Natural killer cell (primary cell): ENCODE measurements at regions not wholly inside any gene's neighbourhood (a gene's known extent, or its start where the extent isn't known, plus 50 kb on each side); places are given as distances from the start of the nearest gene placed in this dataset.
"Not testable (repeated sequence)": the region's sequence is repeated elsewhere in the genome, so short reads cannot be mapped to it uniquely, and the experiment has no call there.

ENCODE experiments used
- ATAC-seq, 3 donors: fragments of 150-1000 bp in 2 of 3; fragments of 200-7000 bp in 1 of 3; cut with Tn5 transposase; 1 replicate in 1 of 3; 2 replicates in 2 of 3; pipeline ENCODE4 v1.10.0; 2021; ENCODE audit warnings: mild to moderate bottlenecking in 2 of 3, moderate library complexity in 2 of 3
- DNase-seq, 2 donors: peaks; one replicate each; pipeline versions ENCODE4 v3.0.0 to v3.0.0-alpha.2; 2013 to 2021; ENCODE audit warnings: mixed read lengths in 1 of 2
- H3K27ac ChIP-seq: one replicate; pipeline ENCODE4 v1.5.1; 2013; ENCODE audit warnings: mild to moderate bottlenecking, low read length
- H3K27me3 ChIP-seq: one replicate; pipeline ENCODE4 v1.6.1; 2013; ENCODE audit warnings: low read length; ENCODE audit not compliant: control insufficient read depth, insufficient read depth
- H3K36me3 ChIP-seq: one replicate; pipeline ENCODE4 v1.6.1; 2013; ENCODE audit warnings: low read length; ENCODE audit not compliant: control insufficient read depth, insufficient read depth
- H3K4me1 ChIP-seq: one replicate; pipeline ENCODE4 v1.6.1; 2013; ENCODE audit warnings: low read length; ENCODE audit not compliant: control insufficient read depth, insufficient read depth
- H3K4me3 ChIP-seq: one replicate; pipeline ENCODE4 v1.5.1; 2013; ENCODE audit warnings: low read length
- H3K9me3 ChIP-seq: one replicate; pipeline ENCODE4 v1.6.1; 2013; ENCODE audit warnings: low read length; ENCODE audit not compliant: control insufficient read depth, insufficient read depth
- H3K27ac Mint-ChIP-seq, 2 donors: one replicate each; pipeline ENCODE4 v1.8.0; 2022; ENCODE audit warnings: mild to moderate bottlenecking in 2 of 2, mixed read lengths in 2 of 2, moderate library complexity in 1 of 2
- H3K27me3 Mint-ChIP-seq, 2 donors: one replicate each; pipeline ENCODE4 v1.8.0; 2022; ENCODE audit warnings: low read depth in 2 of 2, mixed read lengths in 2 of 2
- H3K36me3 Mint-ChIP-seq: one replicate; pipeline ENCODE4 v1.8.0; 2022; ENCODE audit warnings: mixed read lengths
- H3K4me1 Mint-ChIP-seq, 2 donors: one replicate each; pipeline ENCODE4 v1.8.0; 2022; ENCODE audit warnings: mixed read lengths in 2 of 2
- H3K4me3 Mint-ChIP-seq: one replicate; pipeline ENCODE4 v1.8.0; 2022; ENCODE audit warnings: mild to moderate bottlenecking, moderate library complexity, mixed read lengths
- H3K9me3 Mint-ChIP-seq, 2 donors: one replicate each; pipeline ENCODE4 v1.8.0; 2022; ENCODE audit warnings: mixed read lengths in 2 of 2
- WGBS: methylation state at CpG from one replicate; pipeline ENCODE4 v1.1.7; 2013; ENCODE audit warnings: missing lambda C conversion rate; ENCODE audit not compliant: insufficient coverage; 5-methylcytosine and 5-hydroxymethylcytosine counted together
- intact Hi-C: fragments of 100-400 bp; cut with micrococcal nuclease; formaldehyde crosslinking; loops from one replicate; pipeline ENCODE4 v1.14.2; 2022
- TF ChIP-seq, protein P1 (sequence below): fragments of 200-600 bp; IDR thresholded peaks from one replicate; pipeline ENCODE4 v1.8.0; 2022; ENCODE audit warnings: antibody characterized with exemption

DNA sequence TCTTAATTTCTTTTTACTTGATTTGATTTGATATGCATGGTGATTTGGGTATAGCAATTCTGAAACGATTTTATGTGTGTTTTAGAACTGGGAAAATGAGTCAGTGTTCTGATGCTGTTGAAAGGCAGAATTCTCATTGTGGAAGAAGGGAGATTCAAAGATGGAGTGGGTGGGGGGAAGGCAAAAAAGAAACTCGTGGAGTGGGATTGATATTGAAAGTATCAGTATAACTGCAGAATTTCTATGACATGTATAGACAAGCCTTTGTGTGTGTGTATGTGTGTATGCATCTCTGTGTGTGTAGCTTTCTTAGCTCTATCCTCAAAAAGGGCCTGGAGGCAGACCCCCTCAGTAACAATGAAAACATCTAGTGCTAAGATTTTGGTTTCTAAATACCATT lies 184.3 kb upstream of the OLIG3 start:
- Histone ChIP-seq H3K9me3 (no peaks in the 10 kb centered on the region), H3K36me3 (no peaks in the 10 kb centered on the region), H3K4me3 (no peak overlapping the region), H3K27ac (no peak overlapping the region), H3K4me1 (no peaks in the 10 kb centered on the region), H3K27me3 (no peaks in the 10 kb centered on the region)
- H3K27me3 Mint-ChIP-seq, result peaks cover 20 to 25% of the 10 kb centered on the region in 2 donors
- 66% methylated on average over 2 of the region's 2 CpGs for WGBS
- TF ChIP-seq, protein P1, sequence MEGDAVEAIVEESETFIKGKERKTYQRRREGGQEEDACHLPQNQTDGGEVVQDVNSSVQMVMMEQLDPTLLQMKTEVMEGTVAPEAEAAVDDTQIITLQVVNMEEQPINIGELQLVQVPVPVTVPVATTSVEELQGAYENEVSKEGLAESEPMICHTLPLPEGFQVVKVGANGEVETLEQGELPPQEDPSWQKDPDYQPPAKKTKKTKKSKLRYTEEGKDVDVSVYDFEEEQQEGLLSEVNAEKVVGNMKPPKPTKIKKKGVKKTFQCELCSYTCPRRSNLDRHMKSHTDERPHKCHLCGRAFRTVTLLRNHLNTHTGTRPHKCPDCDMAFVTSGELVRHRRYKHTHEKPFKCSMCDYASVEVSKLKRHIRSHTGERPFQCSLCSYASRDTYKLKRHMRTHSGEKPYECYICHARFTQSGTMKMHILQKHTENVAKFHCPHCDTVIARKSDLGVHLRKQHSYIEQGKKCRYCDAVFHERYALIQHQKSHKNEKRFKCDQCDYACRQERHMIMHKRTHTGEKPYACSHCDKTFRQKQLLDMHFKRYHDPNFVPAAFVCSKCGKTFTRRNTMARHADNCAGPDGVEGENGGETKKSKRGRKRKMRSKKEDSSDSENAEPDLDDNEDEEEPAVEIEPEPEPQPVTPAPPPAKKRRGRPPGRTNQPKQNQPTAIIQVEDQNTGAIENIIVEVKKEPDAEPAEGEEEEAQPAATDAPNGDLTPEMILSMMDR, result no peak
- H3K4me1 Mint-ChIP-seq, result peaks cover 6 to 8% of the 10 kb centered on the region in 2 donors
- H3K27ac Mint-ChIP-seq, result no peak overlapping the region
- intact Hi-C loops, result no loop called here
- no peak overlapping the region for H3K4me3 Mint-ChIP-seq
- ATAC-seq, result no peak
- H3K9me3 Mint-ChIP-seq, result no peaks in the 10 kb centered on the region
- H3K36me3 Mint-ChIP-seq, result no peaks in the 10 kb centered on the region
- no peak for DNase-seq

DNA sequence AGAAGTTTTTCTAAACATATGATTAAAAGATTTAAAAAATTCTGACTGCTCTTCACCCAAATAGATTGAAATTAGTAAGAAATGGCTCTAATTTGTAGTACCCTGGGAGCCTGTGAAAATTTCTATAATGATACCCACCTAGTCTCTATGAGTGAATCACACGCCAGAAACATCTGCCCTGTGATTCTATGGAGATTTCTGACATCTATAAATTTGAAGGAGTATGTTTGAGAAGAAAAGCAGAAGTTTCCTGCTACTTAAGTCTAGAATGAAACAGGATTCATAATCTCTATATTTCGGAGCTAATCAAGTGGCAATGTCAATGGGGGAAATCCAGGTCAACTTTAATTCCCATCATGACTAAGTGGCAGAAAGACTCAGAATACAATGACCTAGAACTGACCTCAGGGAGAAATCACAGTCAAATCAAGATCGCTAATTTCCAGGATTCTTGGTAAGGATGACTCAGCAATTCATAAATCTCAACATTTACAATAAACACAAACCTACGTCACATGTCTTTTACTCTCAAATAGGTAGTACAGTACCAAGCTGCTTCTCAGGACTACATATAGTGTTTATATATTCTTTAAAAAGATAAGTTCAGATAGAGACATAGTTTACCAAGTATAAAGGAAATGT lies 186.2 kb upstream of the TNFAIP3 start:
- TF ChIP-seq, protein P1, result no peak
- Histone ChIP-seq H3K4me1 (no peaks in the 10 kb centered on the region), H3K36me3 (no peaks in the 10 kb centered on the region), H3K9me3 (no peaks in the 10 kb centered on the region), H3K27me3 (no peaks in the 10 kb centered on the region), H3K4me3 (no peak overlapping the region), H3K27ac (no peak overlapping the region)
- Mint-ChIP-seq H3K36me3 (no peaks in the 10 kb centered on the region), H3K4me1 (peaks cover 6 to 8% of the 10 kb centered on the region in 2 donors), H3K27me3 (peaks cover 20 to 24% of the 10 kb centered on the region in 2 donors), H3K9me3 (no peaks in the 10 kb centered on the region), H3K27ac (no peak overlapping the region), H3K4me3 (no peak overlapping the region)
- 38% methylated on average over 2 of the region's 4 CpGs for WGBS
- ATAC-seq, result no peak
- intact Hi-C loops, result no loop called here
- DNase-seq, result no peak

DNA sequence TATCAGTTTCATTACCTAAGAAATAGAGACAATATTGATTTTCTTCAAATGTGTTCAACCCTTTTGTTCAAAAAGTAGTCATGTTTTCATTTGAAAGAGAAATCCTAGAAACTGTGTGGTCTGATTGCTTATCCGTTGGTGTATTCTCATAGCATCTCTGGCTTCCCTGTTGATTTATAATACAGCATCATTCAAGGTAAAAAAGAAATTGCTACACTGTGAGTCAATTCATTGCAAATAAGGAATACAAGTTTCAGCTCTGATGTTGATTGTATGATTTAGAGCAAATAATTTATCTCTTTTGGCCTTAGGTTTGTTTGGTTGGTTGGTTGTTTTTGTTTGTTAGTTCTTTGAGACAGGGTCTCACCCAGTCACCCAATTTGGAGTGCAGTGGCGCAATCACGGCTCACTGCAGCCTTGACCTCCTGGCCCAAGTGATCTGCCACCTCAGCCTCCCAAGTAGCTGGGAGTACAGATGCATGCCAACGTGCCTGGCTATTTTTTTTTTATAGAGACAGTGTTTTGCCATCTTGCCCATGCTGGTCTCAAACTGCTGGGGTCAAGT lies 185.5 kb upstream of the TNFAIP3 start:
- H3K4me3 Mint-ChIP-seq, result no peak overlapping the region
- ATAC-seq (no peak), DNase-seq (no peak)
- no peak overlapping the region for H3K27ac Mint-ChIP-seq
- 95% methylated on average over 4 of the region's 4 CpGs for WGBS
- H3K27me3 Mint-ChIP-seq, result peaks cover 20 to 26% of the 10 kb centered on the region in 2 donors
- Histone ChIP-seq H3K9me3 (no peaks in the 10 kb centered on the region), H3K27me3 (no peaks in the 10 kb centered on the region), H3K4me1 (no peaks in the 10 kb centered on the region), H3K27ac (no peak overlapping the region), H3K36me3 (no peaks in the 10 kb centered on the region), H3K4me3 (no peak overlapping the region)
- TF ChIP-seq, protein P1, result no peak
- H3K4me1 Mint-ChIP-seq, result peaks cover 5 to 7% of the 10 kb centered on the region in 2 donors
- intact Hi-C loops, result no loop called here
- H3K9me3 Mint-ChIP-seq, result no peaks in the 10 kb centered on the region
- no peaks in the 10 kb centered on the region for H3K36me3 Mint-ChIP-seq

DNA sequence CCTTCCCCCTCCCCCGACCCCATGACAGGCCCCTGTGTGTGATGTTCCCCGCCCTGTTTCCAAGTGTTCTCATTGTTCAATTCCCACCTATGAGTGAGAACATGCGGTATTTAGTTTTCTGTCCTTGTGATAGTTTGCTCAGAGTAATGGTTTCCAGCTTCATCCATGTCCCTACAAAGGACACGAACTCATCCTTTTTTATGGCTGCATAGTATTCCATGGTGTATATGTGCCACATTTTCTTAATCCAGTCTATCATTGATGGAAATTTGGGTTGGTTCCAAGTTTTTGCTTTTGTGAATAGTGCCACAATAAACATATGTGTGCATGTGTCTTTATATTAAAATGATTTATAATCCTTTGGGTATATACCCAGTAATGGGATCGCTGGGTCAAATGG lies 184.4 kb upstream of the TNFAIP3 start:
- H3K27ac Mint-ChIP-seq, intact Hi-C loops, H3K4me3 ChIP-seq, H3K36me3 ChIP-seq, H3K36me3 Mint-ChIP-seq, H3K4me1 ChIP-seq, DNase-seq, H3K27me3 ChIP-seq, ATAC-seq, H3K9me3 ChIP-seq, H3K9me3 Mint-ChIP-seq, H3K4me1 Mint-ChIP-seq, H3K27ac ChIP-seq, H3K4me3 Mint-ChIP-seq: not testable (repeated sequence)
- WGBS, result 100% methylated on average over 1 of the region's 5 CpGs
- peaks cover 17 to 28% of the 10 kb centered on the region in 2 donors for H3K27me3 Mint-ChIP-seq
